ENCODE measurements at regions not wholly inside any gene's neighbourhood (a gene's known extent, or its start where the extent isn't known, plus 50 kb on each side); places are given as distances from the start of the nearest gene placed in this dataset.
"Not testable (repeated sequence)": the region's sequence is repeated elsewhere in the genome, so short reads cannot be mapped to it uniquely, and the experiment has no call there.

DNA sequence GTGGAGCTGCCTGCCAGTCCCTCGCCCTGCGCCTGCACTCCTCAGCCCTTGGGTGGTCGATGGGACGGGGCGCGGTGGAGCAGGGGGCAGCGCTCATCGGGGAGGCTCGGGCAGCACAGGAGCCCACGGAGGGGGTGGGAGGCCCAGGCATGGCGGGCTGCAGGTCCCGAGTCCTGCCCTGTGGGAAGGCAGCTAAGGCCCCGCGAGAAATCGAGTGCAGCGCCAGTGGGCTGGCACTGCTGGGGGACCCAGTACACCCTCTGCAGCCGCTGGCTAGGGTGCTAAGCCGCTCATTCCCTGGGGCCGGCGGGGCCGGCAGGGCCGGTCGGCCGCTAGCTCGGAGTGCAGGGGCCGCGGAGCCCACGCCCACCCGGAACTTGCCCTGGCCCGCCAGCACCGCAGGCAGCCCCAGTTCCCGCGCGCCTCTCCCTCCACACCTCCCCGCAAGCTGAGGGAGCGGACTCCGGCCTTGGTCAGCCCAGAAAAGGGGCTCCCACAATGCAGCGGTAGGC, 565.9 kb upstream of the NRG3 start:
- CTCF ChIA-PET, result no interaction called here
- POLR2A ChIA-PET, result no interaction called here

GRCh38 chr10:81314471-81314870, 560.5 kb upstream of the NRG3 start:
- ChIA-PET POLR2A (no interaction called here), CTCF (no interaction called here)

DNA sequence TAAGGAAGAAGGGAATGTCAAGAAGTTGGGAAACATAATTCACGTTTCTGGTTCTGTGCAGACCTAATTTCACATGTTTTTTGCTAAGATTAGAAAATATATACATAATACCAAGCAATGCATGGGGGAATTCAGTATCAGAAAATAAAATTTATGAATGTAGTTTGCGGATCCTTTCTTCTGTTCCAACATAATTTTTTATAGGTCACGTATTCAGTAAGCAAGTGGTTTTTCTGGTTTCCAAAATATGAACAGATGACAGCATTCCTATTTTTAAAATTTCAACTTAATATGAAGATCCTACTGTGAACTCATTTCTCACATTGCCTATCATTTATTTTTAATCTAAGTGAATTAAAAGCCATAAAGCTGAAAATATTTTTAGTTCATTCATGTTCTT, 560.0 kb upstream of the NRG3 start:
- ChIA-PET POLR2A (no interaction called here), CTCF (no interaction called here)

DNA sequence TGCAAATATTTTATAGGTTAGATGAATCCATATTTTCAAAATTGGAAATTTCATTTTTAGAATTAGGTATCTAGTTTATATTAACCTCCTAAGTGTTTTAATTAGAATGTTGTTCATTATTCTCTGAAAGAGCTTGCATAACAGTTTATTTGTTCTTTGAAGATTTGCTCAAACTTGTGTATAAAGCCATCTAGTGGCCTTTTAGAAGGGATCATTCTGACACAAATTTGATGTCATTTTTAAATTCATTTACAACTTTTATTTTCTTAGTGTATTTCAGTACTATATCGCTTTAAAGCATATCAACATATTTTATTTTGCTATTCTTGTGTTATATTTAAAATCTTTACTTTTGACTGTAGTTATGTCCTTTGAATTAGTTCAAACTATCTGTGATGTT, 527.0 kb upstream of the NRG3 start:
- POLR2A ChIA-PET, result no interaction called here
- CTCF ChIA-PET, result no interaction called here

GRCh38 chr10:81367132-81367531, 507.9 kb upstream of the NRG3 start:
- CTCF ChIA-PET, result no interaction called here
- POLR2A ChIA-PET, result no interaction called here

DNA sequence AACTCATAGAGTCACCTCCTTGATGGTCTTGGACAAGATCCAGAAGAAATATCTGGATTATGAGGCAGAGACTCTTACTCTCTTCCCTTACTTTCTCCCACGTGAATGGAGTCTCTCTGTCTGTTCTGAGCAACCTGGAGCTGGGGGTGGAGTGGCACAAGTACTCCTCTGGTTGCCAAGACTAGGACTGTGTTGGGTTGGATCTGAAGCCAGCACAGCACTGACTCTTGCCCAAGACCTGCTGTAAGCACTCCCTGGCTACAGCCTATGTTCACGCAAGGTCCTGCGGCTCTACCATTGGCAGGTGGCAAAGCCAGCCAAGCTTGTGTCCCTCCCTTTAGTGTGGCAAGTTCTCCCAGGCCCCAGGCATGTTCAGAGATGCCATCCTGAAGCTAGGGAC, 488.2 kb upstream of the NRG3 start:
- POLR2A ChIA-PET, result no interaction called here
- CTCF ChIA-PET, result no interaction called here

- ChIA-PET POLR2A (no interaction called here), CTCF (no interaction called here)
These were observed 471.5 kb upstream of the NRG3 start for GRCh38 chr10:81403451-81403850.

DNA sequence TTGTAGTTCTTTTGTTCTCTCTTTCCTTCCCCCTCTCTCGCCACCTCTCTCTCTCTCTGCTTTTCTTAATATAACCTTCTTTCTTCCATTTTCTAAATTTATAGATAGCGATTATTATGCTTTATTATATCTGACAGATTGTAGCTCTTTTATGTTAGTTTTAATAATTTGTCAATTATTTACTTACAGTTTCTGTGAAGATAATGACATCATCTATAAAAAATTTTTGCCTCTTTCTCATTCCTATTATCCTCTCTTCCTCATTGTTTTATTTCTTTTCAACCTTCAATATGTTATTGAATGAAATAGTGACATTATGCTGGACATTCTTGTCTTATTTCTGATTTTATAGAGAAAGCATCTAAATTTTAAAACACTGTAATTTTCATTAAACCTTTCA, 469.6 kb upstream of the NRG3 start:
- POLR2A ChIA-PET, result no interaction called here
- CTCF ChIA-PET, result no interaction called here

DNA sequence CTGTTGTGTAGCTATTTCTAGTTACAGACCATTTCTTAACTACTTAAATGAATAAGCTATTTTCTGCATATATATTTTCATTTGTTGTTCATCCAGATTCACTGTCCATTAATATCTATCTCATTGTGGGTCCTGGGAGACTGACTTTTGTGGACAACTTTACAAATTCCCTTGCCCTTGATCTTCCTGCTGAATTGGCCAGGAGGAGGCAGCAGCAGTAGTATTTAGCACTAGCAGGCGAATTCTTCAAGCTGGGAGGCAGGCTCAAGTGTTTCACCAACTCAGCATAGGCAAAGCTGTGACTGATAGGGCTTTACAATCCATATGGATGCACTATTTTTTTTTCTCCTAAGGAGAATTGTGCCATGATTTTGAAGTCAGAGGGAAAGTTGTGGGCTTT, 461.0 kb upstream of the NRG3 start:
- ChIA-PET CTCF (no interaction called here), POLR2A (no interaction called here)

- CTCF ChIA-PET, result no interaction called here
- POLR2A ChIA-PET, result no interaction called here
These were observed 448.3 kb upstream of the NRG3 start for GRCh38 chr10:81426722-81427121.

- POLR2A ChIA-PET, result no interaction called here
- CTCF ChIA-PET, result no interaction called here
These were observed 446.4 kb upstream of the NRG3 start for GRCh38 chr10:81428456-81429134.

- ChIA-PET CTCF (no interaction called here), POLR2A (no interaction called here)
These were observed 435.5 kb upstream of the NRG3 start for GRCh38 chr10:81439445-81439844.

DNA sequence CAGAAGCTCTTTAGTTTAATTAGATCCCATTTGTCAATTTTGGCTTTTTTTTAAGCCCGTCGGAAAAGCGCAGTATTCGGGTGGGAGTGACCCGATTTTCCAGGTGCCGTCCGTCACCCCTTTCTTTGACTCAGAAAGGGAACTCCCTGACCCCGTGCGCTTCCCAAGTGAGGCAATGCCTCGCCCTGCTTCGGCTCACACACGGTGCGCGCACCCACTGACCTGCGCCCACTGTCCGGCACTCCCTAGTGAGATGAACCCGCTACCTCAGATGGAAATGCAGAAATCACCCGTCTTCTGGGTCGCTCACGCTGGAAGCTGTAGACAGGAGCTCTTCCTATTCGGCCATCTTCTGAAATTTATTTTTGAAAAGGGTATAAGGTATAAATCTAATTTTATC, 433.4 kb upstream of the NRG3 start:
- CTCF ChIA-PET, POLR2A ChIA-PET: not testable (repeated sequence)

DNA sequence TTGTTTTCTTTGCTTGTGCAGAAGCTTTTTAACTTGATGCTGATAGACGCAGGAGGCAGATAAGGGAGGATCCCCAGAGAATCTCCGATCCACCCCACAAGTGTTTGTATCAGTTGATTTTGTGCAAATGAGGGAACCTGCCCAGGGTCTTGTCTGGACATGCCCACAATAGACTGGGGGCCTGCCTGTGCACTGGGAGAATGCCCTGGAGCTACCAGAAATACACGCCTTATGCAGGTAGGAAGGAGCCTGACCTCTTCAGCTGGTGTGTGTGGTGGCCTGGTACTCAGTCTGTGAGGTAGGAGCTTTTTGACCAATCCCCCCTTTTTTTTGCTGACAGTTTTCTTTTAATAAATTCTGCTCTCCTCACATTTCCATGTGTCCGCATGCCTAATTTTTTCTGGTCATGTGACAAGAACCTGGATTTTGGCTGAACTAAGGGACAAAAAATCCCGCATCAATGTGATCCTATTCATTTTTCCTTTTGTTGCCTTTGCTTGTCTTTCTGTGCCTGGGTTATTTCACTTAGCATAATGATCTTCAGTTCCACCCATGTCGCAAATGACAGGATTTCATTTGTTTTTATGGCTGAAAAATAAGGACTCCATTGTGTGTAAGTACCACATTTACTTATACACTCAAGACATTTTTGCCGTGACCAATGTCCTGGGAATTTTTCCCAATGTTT, 430.6 kb upstream of the NRG3 start:
- ChIA-PET POLR2A (no interaction called here), CTCF (no interaction called here)

DNA sequence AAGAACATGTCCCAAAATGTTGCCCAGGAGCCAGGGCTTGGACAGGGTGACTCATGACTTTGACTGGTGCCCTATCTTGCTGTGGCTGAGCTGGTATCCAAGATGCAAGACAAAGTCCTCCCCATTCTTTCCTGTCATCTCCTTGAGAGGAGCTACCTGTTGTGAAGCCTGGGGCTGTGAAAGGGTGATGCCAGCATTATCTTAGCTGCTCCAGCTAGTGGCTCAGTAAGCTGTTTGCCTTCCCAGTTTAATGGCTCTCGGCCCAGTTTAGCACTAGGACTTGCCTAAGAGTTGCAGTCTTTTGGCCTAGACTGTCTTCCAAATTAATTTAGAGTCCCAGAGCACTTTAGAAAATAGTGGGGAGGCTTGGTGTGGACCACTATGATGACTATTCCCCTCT, 424.3 kb upstream of the NRG3 start:
- ChIA-PET POLR2A (no interaction called here), CTCF (no interaction called here)

GRCh38 chr10:81472927-81473470, 402.0 kb upstream of the NRG3 start:
- ChIA-PET POLR2A (no interaction called here), CTCF (no interaction called here)

GRCh38 chr10:81473755-81474154, 401.2 kb upstream of the NRG3 start:
- CTCF ChIA-PET, result no interaction called here

GRCh38 chr10:81479316-81479715, 395.7 kb upstream of the NRG3 start:
- ChIA-PET POLR2A (no interaction called here), CTCF (no interaction called here)

More at GRCh38 chr10:81473755-81474154, 401.2 kb upstream of the NRG3 start:
- POLR2A ChIA-PET, result no interaction called here

DNA sequence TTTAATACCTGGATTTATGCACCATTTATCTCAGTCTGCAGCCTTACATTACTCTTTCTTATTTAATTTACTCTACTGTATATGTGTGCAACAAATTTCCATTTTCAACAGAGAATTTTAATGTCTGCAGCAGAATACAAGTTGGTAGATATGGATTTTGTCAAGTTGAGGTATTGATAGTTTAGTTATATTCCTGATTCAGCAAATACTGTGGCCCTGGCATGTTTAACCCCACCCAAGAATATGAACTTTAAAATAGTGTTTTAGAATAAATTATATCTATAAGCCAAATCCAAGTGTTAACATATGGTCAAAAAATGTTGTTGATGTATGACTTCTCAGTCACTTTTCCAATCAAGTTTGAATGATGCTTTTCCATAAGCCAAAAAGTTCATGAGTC, 378.4 kb upstream of the NRG3 start:
- ChIA-PET POLR2A (no interaction called here), CTCF (no interaction called here)

DNA sequence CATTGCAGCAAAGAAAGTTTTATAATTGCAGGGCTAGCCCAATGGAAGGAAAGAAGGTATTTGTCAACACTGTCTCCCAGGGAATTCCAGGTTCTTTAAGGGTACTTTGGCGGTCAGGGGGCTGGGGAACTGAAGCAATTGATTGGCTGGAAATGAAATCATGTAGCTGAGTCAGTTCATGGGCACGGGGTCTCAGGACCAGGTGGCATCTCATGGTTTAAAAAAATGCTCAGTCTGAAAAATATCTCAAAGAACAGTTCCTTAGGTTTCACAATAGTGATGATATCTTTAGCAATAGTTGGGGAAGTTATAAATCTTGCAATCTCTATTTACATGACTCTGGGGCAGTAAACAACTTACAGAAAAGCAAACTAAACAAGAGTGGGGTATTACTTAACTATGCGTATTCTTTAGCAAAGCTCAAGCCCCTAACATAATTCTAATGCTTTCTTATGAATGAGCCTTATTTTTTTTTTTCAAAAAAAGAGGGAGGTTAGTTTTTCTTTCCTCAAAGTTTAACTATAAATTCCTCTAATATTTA, 376.9 kb upstream of the NRG3 start:
- CTCF ChIA-PET, result no interaction called here
- POLR2A ChIA-PET, result no interaction called here

DNA sequence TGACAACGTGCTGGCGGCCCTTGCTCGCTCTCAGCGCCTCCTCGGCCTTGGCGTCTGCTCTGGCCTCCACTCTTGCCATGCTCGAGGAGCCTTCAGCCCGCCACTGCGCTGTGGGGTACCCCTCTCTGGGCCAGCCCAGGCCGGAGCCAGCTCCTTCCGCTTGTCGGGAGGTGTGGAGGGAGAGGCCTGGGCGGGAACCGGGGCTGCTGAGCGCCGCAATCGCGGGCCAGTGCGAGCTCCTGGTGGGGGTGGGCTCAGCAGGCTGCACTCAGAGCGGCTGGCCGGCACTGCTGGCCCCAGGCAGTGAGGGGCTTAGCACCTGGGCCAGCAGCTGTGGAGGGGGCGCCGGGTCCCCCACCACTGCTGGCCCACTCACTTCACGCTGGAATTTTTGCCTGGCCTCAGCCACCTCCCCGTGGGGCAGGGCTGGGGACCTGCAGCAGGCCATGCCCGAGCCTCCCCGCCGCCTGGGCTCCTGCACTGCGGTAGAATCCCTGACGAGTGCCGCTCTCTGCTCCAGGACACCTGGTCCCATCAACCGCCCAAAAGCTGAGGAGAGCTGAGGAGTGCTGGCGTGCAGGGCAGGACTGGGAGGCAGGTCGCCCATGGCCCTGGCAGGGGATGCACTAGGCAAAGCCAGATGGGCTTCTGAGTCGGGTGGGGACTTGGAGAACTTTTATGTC, 372.2 kb upstream of the NRG3 start:
- ChIA-PET CTCF (no interaction called here), POLR2A (no interaction called here)
